ENCODE measurements at regions not wholly inside any gene's neighbourhood (a gene's known extent, or its start where the extent isn't known, plus 50 kb on each side); places are given as distances from the start of the nearest gene placed in this dataset.

- H3K36me3 ChIP-seq (ENCODE audit: control insufficient read depth, insufficient read depth, low read length) = no peaks in the 10 kb centered on the region; the same call in 1 of the 2 replicates
- DNase-seq (ENCODE audit: extremely low read depth, insufficient read length) = no peak
- no peak for TF ChIP-seq CTCF (IDR thresholded peaks at IDR 0.05; ENCODE audit: insufficient read depth, low read length, poor library complexity, severe bottlenecking)
- no peak overlapping the region for H3K4me3 ChIP-seq (replicated peaks; ENCODE audit: low read depth, low read length)
- no peaks in the 10 kb centered on the region for H3K27me3 ChIP-seq (replicated peaks; ENCODE audit: control insufficient read depth, insufficient read depth, low read length)
These were observed 95.9 kb downstream of the RFC3 start for GRCh38 chr13:33913829-33914228.

GRCh38 chr13:33917190-33917589, 99.2 kb downstream of the RFC3 start:
- Histone ChIP-seq H3K36me3 (ENCODE audit: control insufficient read depth, insufficient read depth, low read length) (no peaks in the 10 kb centered on the region), H3K4me3 (replicated peaks; ENCODE audit: low read depth, low read length) (no peak overlapping the region), H3K27me3 (replicated peaks; ENCODE audit: control insufficient read depth, insufficient read depth, low read length) (no peaks in the 10 kb centered on the region)
- DNase-seq (ENCODE audit: extremely low read depth, insufficient read length) = no peak
- TF ChIP-seq CTCF (IDR thresholded peaks at IDR 0.05; ENCODE audit: insufficient read depth, low read length, poor library complexity, severe bottlenecking) = no peak

DNA sequence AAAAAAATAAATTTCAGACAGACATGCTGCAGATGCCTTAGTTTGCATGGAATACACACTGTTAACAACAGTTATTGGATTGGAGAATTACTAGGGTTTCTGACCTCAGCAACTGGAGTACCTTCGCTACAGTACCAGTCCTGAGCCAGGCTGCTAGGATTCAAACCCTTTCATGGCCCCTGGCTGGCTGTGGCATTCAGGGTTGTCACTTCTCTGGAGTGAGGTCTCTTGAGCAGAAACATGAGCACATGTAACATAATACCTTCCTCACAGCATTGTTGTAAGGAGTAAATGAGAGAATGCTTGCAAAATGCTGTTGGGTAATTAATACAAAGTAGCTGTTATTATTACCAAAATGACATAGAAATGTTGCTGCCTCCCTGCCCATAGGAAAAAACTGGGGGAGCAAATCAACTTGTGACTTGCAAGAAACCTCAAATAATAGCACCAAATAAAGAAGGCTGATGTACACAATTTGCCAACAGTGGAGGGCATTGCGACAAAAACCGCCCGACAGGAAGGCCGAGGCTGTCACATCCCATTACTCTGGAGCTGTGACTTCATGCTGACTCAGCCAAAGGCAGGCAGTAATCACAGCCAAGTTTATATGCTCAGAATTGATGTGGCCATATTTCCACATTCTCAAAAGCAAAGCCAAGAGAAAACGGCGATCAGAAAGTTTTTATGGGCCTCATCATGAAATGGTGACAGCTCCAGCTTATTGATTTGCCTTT, 100.4 kb downstream of the RFC3 start:
- no peaks in the 10 kb centered on the region for H3K36me3 ChIP-seq (ENCODE audit: control insufficient read depth, insufficient read depth, low read length)
- H3K27me3 ChIP-seq (replicated peaks; ENCODE audit: control insufficient read depth, insufficient read depth, low read length) = no peaks in the 10 kb centered on the region
- no peak for TF ChIP-seq CTCF (IDR thresholded peaks at IDR 0.05; ENCODE audit: insufficient read depth, low read length, poor library complexity, severe bottlenecking)
- H3K4me3 ChIP-seq (replicated peaks; ENCODE audit: low read depth, low read length) = no peak overlapping the region
- DNase-seq (ENCODE audit: extremely low read depth, insufficient read length) = no peak

GRCh38 chr13:33919120-33919519, 101.2 kb downstream of the RFC3 start:
- Histone ChIP-seq H3K27me3 (replicated peaks; ENCODE audit: control insufficient read depth, insufficient read depth, low read length) (no peaks in the 10 kb centered on the region), H3K36me3 (ENCODE audit: control insufficient read depth, insufficient read depth, low read length) (no peaks in the 10 kb centered on the region), H3K4me3 (replicated peaks; ENCODE audit: low read depth, low read length) (no peak overlapping the region)
- no peak for DNase-seq (ENCODE audit: extremely low read depth, insufficient read length)
- no peak for TF ChIP-seq CTCF (IDR thresholded peaks at IDR 0.05; ENCODE audit: insufficient read depth, low read length, poor library complexity, severe bottlenecking)

GRCh38 chr13:33925563-33925962, 107.6 kb downstream of the RFC3 start:
- H3K27me3 ChIP-seq (replicated peaks; ENCODE audit: control insufficient read depth, insufficient read depth, low read length) = no peaks in the 10 kb centered on the region
- no peak overlapping the region for H3K4me3 ChIP-seq (replicated peaks; ENCODE audit: low read depth, low read length)
- no peak for TF ChIP-seq CTCF (IDR thresholded peaks at IDR 0.05; ENCODE audit: insufficient read depth, low read length, poor library complexity, severe bottlenecking)
- H3K36me3 ChIP-seq (ENCODE audit: control insufficient read depth, insufficient read depth, low read length) = no peaks in the 10 kb centered on the region
- no peak for DNase-seq (ENCODE audit: extremely low read depth, insufficient read length)

DNA sequence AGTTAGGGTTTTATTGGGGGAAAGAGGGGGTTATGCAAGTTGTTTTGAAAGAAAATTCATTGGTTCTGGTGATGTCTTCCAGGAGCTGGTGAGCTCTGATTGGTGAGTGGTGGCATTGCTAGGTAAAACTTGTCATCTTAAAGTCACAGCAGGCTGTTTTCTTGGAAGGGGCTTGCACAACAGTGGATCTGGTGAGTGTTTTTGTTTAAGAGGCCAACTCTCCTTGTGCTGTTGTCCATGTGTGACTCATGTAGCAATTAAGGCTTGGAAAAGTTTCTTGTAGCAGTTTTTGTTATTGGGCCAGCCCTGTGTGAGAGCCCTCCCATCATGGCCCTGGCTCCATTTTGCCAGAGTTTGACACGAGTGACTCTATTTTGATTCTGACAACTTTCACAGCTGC, 109.4 kb downstream of the RFC3 start:
- Histone ChIP-seq H3K4me3 (replicated peaks; ENCODE audit: low read depth, low read length) (no peak overlapping the region), H3K36me3 (ENCODE audit: control insufficient read depth, insufficient read depth, low read length) (no peaks in the 10 kb centered on the region), H3K27me3 (replicated peaks; ENCODE audit: control insufficient read depth, insufficient read depth, low read length) (no peaks in the 10 kb centered on the region)
- no peak for DNase-seq (ENCODE audit: extremely low read depth, insufficient read length)
- TF ChIP-seq CTCF (IDR thresholded peaks at IDR 0.05; ENCODE audit: insufficient read depth, low read length, poor library complexity, severe bottlenecking) = no peak
